ENCODE measurements at regions not wholly inside any gene's neighbourhood (a gene's known extent, or its start where the extent isn't known, plus 50 kb on each side); places are given as distances from the start of the nearest gene placed in this dataset.

DNA sequence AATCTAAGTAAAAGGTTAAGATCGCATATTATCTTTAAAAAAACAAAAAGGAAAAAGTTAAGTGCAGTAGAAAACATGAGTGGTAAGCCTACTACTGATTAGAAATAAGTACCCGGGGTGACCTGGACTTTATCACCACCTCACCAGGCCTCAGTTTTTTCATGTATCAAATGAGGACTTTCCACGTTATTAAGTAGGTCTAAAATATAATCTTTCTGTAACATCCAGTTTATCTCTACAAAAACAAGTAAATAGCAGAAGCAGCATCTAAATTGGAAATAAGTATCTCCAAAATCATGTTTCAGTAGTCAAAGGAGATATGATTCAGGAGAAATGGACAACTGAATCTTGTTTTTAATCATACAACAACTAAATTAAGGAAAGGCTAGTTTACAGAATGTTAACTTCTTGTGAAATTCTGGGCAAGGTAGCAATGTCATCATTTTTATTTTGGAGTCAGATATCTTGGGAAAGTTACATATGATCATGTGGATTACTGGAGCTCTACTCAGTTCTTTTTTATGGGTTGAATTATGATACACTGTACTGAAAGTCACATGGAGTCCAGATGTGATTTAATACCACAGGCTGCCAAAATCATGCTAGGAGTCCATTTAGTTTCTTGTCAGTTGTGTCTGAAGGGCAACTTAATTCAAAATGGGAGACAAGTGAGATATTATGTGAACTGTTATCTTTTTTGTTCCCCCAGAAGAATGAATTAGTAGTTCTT lies 114.7 kb upstream of the PRL start:
- TF ChIP-seq POLR2AphosphoS5 (IDR thresholded peaks at IDR 0.05) = no peak
- TF ChIP-seq, protein P1, sequence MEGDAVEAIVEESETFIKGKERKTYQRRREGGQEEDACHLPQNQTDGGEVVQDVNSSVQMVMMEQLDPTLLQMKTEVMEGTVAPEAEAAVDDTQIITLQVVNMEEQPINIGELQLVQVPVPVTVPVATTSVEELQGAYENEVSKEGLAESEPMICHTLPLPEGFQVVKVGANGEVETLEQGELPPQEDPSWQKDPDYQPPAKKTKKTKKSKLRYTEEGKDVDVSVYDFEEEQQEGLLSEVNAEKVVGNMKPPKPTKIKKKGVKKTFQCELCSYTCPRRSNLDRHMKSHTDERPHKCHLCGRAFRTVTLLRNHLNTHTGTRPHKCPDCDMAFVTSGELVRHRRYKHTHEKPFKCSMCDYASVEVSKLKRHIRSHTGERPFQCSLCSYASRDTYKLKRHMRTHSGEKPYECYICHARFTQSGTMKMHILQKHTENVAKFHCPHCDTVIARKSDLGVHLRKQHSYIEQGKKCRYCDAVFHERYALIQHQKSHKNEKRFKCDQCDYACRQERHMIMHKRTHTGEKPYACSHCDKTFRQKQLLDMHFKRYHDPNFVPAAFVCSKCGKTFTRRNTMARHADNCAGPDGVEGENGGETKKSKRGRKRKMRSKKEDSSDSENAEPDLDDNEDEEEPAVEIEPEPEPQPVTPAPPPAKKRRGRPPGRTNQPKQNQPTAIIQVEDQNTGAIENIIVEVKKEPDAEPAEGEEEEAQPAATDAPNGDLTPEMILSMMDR (IDR thresholded peaks at IDR 0.05) = no peak

Measured in upper lobe of left lung (tissue), 4 donors.